Activated CD8-positive, alpha-beta memory T cell treated with anti-CD3 and anti-CD28 coated beads for 48 hours (primary cell): ENCODE measurements at regions not wholly inside any gene's neighbourhood (a gene's known extent, or its start where the extent isn't known, plus 50 kb on each side); places are given as distances from the start of the nearest gene placed in this dataset.

Experiments
- DNase-seq, 3 experiments: peaks; one replicate each; pipeline ENCODE4 v3.0.0-alpha.2; 2020; ENCODE audit warnings: low read depth in 2 of 3, low spot score in 2 of 3

- no peak for DNase-seq
Measured at GRCh38 chr12:115470526-115470925, 786.6 kb upstream of the TBX3 start.

DNA sequence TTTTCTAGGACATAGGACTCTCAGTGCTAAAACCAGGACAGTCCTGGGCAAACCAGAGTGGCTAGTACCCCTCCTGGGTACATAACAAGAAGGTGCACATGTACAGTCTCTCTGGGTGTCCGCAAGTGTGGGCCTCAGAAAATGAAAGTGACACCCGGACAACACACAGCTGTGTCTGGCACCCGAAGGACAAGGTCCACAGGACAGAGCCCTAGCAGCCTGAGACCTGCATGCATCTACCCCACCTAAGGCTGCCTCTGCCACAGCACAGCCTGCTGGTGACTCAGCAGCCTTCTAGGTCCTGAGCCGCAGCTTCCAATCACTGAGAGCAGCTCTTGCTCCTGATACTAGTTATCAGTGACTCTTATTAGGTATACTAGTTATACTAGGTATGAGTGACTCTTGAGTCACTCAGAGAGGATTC lies 784.1 kb upstream of the TBX3 start:
- no peak for DNase-seq

GRCh38 chr12:115467531-115467930 lies 783.6 kb upstream of the TBX3 start:
- DNase-seq: no peak

- no peak for DNase-seq
Measured at GRCh38 chr12:115466076-115466475, 782.1 kb upstream of the TBX3 start.

DNA sequence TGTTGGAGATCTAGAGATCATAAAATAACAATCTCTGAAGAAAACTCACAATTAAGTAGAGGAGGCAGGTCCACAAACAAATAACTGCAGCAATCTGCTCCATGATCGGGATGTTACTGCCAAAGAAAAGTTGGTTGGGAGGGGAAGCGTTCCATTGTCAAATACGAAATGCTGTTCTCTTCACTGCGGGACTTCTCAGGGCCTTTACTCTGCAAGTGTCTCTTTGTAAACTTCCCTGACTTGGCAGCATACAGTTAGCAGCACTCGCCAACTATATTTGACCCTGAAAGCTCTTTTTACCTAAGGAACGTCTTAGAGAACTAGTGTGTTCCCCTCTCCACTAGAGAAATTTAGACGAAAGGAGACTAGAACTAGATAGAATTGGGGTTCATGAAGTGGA lies 780.7 kb upstream of the TBX3 start:
- no peak for DNase-seq

DNA sequence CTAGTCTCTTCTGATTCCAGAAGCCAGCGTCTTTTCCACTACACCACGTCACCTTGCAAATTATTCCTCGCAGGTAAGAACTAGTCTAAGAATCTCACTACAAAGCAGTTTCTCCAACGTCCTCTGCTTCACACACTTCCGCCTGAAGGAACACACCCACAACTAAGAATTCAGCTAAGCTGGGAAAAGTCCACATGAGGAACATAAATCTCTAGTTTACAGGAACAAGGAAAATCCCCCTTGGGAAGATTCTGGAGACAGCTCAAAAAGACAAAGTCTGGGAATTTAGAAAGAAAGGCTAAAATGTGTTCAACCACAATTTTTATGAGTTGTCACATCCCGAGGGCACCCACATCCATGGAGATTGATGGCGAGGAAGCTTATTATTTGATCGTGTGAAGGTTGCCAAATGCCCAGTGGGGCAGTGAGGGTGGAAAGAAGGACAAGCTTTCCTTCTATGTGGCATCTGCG lies 780.2 kb upstream of the TBX3 start:
- DNase-seq: no peak

- DNase-seq: no peak
Measured at GRCh38 chr12:115461401-115461800, 777.4 kb upstream of the TBX3 start.

DNA sequence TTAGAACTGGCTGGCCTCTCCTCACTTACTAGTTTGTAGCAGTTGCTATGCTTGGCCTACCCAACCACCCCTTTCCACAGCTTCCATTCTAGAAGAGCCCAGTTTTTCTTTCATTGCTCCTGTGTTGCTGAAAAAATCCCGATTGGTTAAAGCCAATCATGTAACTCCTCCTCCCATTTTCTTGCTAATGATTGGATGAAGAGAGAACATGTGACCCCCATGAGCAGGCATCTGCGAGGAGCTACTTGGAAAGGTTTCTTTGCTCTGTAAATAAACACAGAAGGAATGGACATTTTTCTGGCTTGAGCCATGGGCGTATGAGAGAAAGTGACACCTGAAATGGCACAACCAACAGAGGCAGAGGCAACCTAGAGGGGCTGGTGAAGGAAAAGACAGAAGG lies 773.8 kb upstream of the TBX3 start:
- DNase-seq: no peak

- DNase-seq: no peak
Measured at GRCh38 chr12:115456946-115457689, 773.1 kb upstream of the TBX3 start.

DNA sequence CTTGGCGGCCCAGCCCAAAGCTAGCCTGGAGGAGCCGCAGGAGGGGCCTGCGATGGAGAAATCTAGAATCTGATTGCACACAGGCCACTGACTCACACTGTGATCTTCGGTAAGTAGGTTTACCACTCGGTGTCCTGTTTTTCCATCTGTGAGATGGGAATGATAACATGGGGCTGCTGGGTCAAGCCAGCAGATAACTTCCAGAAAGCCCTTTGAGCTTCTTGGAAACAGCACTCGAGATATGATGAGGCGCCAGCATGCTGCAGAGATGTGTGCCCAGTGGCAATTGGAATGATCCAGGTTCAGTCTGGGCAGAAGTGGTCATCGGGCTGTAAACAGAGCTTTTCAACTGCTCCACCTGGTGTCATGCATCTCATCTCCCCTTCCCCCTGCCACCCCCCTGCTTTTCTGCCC lies 771.3 kb upstream of the TBX3 start:
- no peak for DNase-seq

DNA sequence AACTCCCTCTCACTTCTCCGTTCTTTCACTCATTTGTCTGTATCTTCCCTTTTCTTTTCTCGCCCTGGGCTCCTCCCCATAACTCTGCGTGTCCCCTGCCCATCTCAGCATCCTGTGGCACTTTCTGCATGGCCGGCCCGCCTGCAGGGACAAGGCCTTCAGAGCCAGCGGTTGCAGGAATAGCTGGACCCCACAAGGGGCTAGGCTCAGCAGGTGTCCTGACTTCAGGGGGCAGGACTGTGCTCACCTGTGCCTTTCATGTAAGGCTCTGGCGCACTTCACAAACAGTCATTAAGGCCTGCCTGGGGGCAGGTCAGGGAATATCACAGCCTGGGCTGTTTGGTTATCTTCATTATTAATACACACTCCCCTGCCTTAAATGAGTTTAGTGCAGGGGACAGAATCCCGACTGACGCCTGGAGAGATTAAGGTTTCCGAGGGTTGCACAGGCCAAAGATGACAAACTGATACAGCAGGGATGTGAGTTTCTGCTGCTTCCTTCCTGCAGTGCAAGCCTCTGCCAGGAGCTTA lies 768.8 kb upstream of the TBX3 start:
- DNase-seq: no peak

- no peak for DNase-seq
Measured at GRCh38 chr12:115451780-115452736, 768.1 kb upstream of the TBX3 start.

GRCh38 chr12:115451151-115451779 lies 767.3 kb upstream of the TBX3 start:
- no peak for DNase-seq

GRCh38 chr12:115450710-115451109 lies 766.7 kb upstream of the TBX3 start:
- no peak for DNase-seq

DNA sequence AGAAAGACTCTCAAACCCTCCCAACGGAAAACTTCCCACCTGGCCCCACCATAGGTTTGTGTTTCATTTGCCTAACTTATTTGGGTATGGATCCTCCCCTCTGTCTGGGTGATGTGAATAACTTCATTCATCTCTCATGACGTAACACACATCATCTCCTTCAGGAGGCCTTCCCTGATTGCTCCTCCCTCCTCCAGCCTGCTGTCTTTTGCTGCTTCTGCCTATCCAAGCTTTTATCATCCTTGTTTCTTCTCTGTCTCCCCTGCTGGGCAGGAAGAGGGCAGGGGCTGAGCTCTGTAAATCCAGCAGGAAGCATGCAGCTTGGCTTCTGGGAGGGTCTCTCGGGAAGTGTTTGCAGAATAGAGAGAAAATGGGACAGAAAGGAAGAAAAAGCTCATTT lies 766.0 kb upstream of the TBX3 start:
- no peak for DNase-seq

DNA sequence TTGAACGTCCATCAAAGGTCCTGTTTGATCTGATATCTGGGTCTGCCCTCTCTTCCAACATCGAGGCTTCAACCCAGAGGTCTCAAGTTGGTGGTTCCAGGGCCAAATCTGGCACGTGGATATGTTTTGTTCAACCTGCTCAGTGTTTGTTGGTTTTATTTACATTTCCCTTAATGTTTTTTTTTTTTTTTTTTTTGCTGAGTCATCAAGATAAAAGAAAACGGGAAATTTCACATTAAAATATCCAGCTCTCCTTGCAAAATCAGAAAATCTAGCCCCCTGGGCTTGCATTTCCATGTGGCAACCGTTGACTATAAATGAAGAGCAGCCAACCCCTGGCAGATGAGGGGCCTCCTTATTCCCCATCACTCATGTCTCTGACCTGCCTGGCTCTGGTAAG lies 765.6 kb upstream of the TBX3 start:
- DNase-seq: no peak

DNA sequence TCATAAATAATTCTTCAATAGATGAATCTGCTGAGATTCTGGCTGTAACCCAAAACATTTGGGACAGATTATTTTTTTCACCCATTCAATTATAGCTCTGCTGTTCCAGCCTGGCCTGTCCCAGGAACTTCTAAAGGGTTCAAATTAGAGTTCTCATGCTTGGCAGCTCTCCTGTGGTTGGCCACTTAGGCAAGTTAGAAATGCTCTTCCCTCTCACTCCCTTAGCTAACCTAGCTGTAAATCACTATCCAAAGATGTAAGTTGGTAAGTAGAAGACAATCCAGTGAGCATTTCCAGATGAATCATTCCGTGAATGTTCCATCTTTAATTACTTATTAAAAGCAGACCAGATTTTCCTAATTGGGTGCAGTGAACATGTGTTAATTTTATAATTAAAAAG lies 760.4 kb upstream of the TBX3 start:
- no peak for DNase-seq

DNA sequence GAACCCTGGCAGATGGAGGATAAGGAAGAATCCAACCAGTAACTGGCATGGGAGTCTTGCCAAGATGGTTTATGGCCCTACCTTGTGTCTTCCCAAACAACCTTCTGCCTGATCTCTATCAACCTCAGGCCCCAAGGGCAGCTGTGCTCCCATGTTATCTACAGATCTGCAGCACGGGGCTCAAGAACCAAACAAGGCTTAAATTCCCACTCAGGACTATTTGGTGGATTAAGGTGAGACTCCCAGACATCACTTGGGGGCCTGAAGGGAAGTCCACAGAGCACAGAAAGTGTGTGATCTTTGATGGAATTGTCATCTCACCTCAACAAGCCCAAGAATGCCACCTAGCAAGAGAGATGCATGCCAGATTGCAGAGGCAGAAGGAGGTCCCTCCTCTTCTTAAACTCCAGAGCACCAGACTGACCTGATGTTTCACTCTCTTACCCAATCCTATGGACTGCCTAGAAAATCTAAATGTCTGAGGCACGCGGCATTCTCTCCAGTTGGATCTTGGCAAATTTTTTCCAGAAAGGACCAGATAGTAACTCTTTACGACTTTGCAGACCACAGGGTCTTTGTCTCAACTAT lies 759.5 kb upstream of the TBX3 start:
- no peak for DNase-seq

- DNase-seq: no peak
Measured at GRCh38 chr12:115440438-115440837, 756.5 kb upstream of the TBX3 start.

GRCh38 chr12:115439008-115439601 lies 755.1 kb upstream of the TBX3 start:
- DNase-seq: no peak

GRCh38 chr12:115438314-115438713 lies 754.3 kb upstream of the TBX3 start:
- DNase-seq: no peak
